ENCODE measurements at regions not wholly inside any gene's neighbourhood (a gene's known extent, or its start where the extent isn't known, plus 50 kb on each side); places are given as distances from the start of the nearest gene placed in this dataset.

- FAIRE-seq = no peak
- TF ChIP-seq CTCF (IDR thresholded peaks at IDR 0.05; ENCODE audit: insufficient read depth, missing control alignments) = no peak
- DNase-seq (ENCODE audit: insufficient read length, low spot score) = no peak
Measured at GRCh38 chr5:114935490-114935889, 234.2 kb downstream of the TRIM36 start.

DNA sequence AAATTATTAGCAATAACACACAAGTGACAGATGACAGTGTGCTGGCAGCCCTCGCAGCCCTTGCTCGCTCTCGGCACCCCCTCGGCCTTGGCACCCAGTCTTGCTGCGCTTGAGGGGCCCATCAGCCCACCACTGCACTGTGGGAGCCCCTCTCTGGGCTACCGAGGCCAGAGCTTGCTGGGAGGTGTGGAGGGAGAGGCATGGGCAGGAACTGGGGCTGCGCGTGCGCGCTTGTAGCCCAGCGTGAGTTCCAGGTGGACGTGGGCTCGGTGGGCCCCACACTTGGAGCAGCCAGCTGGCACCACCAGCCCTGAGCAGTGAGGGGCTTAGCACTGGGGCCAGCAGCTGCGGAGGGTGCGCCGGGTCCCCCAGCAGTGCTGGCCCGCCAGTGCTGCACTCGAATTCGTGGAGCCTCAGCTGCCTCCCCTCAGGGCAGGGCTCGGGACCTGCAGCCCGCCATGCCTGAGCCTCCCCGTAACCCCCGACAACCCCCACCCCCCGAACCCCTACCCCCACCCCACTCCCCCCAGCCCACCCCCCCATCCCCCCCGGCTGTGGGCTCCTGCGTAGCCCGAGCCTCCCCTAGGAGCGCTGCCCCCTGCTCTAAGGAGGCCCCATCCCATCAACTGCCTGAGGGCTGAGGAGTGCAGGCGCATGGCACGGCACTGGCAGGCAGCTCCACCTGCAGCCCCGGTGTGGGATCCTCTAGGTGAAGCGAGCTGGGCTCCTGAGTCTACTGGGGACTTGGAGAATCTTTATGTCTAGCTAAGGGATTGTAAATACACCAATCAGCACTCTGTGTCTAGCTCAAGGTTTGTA is 240.9 kb downstream of the TRIM36 start:
- no peak for TF ChIP-seq CTCF (IDR thresholded peaks at IDR 0.05; ENCODE audit: insufficient read depth, missing control alignments)
- no peak for FAIRE-seq

DNA sequence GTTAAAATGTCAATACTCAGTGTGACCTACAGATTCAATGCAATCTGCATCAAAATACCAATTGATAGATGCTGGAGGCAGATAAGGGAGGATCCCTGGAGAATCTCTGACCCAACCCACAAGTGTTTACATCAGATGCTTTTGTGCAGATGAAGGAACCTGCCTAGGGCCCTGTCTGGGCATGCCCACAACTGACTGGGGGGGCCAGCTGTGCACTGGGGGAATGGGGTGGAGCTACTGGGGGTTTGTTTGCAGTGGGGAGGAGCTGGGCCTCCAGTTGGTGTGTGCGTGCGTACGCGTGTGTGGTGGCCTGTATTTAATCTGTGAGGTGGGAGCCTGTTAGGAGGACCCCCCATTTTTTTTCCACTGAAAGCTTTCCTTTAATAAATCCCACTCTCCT is 244.9 kb downstream of the TRIM36 start:
- DNase-seq (ENCODE audit: insufficient read length, low spot score) = no peak
- no peak for FAIRE-seq
- TF ChIP-seq CTCF (IDR thresholded peaks at IDR 0.05; ENCODE audit: insufficient read depth, missing control alignments) = no peak

More for the DNA sequence above, 240.9 kb downstream of the TRIM36 start:
- DNase-seq (ENCODE audit: insufficient read length, low spot score) = no peak

GRCh38 chr5:114912189-114912920 is 257.4 kb downstream of the TRIM36 start:
- DNase-seq (ENCODE audit: insufficient read length, low spot score) (no peak), FAIRE-seq (no peak)
- no peak for TF ChIP-seq CTCF (IDR thresholded peaks at IDR 0.05; ENCODE audit: insufficient read depth, missing control alignments)

GRCh38 chr5:114910727-114911126 is 259.0 kb downstream of the TRIM36 start:
- FAIRE-seq (no peak), DNase-seq (ENCODE audit: insufficient read length, low spot score) (no peak)
- TF ChIP-seq CTCF (IDR thresholded peaks at IDR 0.05; ENCODE audit: insufficient read depth, missing control alignments) = no peak

- TF ChIP-seq CTCF (IDR thresholded peaks at IDR 0.05; ENCODE audit: insufficient read depth, missing control alignments) = no peak
- DNase-seq (ENCODE audit: insufficient read length, low spot score) (no peak), FAIRE-seq (no peak)
Measured at GRCh38 chr5:114909424-114909823, 260.3 kb downstream of the TRIM36 start.

DNA sequence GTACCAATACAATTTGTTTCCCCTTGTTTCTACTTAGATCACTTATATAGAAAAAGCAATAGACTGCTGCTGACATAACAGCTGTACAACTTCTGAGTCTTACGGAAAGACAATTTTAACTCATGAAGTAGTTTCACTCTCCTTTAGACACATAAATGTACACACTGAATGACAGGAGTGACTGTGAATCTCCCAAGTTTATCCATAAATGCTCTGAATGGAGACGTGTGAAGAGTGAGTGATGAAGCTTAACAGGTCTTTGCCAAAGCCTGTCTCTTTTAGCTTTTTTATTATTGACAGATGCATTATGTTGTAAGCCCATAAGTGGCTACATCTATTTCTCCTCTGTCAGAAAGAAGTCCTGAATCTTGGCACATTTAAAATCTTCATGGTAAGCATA is 265.9 kb downstream of the TRIM36 start:
- FAIRE-seq (no peak), DNase-seq (ENCODE audit: insufficient read length, low spot score) (no peak)
- no peak for TF ChIP-seq CTCF (IDR thresholded peaks at IDR 0.05; ENCODE audit: insufficient read depth, missing control alignments)
